ENCODE measurements at regions not wholly inside any gene's neighbourhood (a gene's known extent, or its start where the extent isn't known, plus 50 kb on each side); places are given as distances from the start of the nearest gene placed in this dataset.

DNA sequence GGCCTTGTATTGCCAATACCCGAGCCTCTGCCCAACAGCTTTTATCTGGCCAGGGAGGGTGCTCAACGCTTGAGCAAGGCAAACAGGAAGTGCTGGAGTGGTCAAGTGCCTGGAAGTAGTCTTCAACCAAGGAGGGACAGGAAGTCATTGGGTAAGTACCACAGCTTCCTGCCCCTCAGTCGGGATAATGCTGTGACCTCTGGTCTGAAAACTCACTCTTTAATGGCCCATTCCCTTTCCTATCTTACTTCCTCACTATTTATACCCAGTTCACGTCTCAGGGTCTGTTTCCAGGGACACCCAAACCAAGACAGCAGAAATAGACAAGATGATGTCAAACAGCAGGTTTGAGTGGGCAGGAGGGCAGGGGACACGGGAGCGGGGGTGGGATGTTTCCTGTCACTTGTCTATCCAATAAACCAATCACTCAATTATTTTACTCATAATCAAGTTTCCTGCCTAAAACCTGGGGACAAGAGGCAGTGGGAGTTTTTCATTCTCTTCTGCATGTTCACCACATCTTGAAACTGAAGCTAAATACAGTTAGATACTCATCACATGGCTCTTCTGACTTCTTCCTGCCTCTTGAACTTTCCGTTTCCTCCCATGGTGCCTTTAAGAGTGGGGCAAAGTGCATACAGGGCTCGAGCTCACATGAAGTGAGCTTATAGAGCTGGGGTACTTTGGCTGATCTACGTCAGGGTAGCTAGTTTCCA is 68.9 kb upstream of the CAB39 start:
- peak; percentile 74 for DNase-seq

DNA sequence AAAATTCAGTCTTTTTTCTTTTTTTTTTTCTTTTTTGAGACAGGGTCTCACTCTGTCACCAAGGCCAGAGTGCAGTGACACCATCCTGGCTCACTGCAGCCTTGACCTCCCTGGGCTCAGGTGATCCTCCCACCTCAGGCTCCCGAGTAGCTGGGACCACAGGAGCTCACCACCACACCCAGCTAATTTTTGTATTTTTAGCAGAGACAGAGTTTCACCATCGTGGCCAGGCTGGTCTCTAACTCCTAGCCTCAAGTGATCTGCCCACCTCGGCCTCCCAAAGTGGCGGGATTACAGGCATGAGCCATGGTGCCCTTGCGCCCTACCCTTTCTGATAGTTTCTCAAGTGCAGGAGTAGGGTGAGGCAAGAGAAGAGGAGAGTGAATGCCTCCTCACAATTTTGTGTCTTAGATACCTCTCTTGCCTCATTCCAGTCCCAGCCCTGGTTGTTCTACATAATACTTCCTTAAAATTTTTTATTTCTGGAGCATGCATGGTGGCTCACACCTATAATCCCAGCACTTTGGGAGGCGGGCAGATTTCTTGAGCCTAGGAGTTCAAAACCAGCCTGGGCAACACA is 68.2 kb upstream of the CAB39 start:
- no peak for DNase-seq

DNA sequence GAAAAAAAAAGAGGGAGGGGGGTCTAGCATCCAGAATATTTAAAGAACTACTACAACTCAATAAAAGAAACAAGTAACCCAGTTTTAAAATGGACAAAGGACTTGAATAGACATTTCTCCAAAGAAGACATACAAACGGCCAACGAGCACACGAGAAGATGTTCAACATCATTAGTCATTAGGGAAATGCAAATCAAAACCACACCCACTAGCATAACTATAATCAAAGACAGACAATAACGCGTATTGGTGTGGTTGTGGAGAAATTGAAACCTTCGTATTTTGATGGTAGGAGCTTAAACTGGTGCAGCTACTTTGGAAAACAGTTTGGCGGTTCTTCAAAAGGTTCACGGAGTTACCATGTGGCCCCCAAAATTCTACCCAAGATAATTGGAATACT is 64.3 kb upstream of the CAB39 start:
- no peak for DNase-seq

DNA sequence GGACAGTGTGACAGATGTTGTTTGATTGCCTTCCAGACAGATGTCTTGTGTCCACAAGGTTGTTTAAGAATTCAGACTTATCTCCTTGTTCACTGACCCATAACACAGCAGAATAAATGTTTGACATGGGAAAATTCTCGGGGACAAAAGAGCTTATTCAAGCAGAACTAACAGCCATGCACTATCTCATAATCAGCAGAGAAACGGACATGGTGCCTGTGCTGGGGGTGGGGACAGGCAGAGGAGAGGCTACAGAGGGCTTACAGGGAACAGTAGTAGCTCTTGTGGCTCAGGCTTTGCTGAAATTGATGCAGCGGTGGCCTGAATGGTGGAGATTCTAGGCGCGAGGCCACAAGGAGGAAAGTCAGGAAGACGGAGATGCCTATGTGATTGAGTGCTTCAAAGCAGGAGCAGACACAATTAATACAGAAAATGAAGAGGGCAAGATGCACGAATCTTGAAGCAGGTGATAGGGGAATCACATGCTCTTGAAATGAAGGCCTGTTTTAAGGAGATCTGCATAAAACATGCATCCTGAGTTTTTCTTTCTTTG is 62.0 kb upstream of the CAB39 start:
- DNase-seq: no peak

DNA sequence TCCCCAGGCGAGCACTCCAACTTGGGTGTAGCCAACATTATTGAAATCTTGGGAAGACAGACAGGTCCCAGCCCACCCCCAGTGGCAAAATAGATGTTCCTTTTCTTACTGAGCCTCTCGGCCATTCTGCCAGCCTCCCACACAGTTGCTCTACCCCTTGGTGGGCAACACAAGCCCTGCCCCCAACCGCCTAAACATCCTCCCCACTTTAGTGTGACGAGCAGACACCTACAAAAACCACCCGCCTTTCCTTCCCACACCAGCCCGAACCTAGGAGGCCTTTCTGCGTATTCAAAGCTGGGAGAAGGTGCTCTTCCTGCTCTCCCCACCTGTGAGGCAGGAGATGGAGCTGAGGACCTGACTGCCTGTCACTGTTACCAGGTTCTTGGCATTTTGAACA is 58.6 kb upstream of the CAB39 start:
- DNase-seq: no peak

DNA sequence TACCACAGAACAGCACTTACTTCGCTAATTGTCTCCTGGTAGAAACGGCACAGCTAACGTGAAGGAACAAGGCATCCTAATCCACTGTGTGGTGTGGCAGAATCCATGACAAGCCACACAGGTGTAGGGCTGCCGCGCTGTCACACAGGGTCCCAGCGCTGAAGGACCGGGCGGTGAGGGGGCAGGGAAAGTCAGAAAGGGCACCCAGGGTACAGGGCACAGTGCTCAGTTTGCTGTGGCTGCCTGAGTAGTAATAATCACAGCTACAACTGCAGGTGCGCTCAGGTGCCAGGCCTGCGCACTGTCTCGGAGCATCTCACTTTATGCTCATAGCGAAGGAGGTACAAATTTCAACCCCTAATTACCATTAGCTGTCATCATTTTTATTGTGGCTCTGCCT is 55.2 kb upstream of the CAB39 start:
- no peak for DNase-seq

DNA sequence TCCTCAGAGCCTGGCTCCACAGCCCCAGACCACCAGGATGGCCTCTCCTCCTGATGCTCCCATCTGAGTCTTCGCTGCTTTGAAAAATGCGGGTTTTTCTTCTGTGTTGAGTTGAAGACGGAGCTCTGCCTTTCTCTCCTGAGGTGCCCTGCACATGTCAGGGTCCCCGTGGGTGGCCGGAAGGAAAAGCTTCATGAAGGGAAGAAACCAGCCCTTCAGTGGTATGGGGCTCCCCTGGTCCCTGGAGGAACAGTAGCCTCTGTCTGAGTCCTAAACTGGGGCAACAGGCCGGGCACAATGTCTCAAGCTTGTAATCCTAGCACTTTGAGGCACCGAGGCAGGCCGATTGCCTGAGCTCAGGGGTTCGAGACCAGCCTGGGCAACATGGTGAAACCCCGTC is 54.7 kb upstream of the CAB39 start:
- DNase-seq: no peak

DNA sequence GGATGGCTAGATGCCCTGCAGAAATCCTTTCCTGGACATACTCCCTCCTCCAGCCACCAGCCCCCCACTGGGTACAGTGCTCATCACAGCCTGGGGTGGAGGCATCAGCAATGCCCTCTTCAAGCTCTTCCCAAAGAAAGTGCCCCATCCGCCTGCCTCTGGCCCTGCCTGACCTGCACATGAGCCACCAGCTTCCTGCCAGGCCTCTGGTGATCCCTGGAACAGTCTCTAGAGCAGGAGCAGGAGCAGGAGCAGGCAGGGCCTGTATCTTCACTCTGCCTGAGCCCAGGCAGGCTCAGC is 54.1 kb upstream of the CAB39 start:
- DNase-seq: no peak

DNA sequence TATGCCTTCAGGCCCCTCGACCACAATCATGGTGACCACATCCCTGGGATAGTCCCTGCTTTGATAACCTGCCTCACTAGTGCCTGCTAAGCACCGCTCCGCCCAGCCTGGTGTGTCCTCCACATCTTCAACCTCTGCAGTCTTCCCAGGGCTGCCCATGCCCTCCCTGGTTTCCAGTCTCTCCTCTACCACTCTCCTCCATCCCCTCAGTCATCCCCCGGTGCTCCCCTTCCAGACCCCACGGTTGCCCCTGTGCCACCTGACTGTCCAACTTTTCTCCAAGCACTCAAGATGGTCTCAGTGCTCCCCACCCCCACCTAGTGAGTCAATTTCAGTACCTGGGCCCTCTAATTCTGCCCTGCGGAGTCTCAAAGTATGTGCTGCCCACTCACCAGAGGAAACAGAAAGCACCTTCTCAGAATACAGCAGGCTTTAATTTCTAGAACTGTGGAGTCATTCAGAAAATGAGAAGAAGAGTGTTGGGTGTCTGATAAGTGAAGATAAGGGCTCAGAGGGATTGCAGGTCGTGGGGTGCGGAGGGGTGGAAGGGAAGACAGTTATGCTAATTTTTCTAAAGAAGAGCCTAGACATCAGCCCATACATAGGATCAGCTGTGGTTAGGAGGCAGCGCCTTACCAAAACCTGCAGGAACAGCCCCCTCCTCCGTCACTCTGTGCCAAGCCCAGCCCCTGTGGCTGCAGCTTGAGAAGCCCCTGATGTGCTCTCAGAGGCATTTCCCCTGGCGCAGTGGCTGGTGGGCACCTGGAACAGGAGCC is 53.6 kb upstream of the CAB39 start:
- peak; percentile 87 for DNase-seq

DNA sequence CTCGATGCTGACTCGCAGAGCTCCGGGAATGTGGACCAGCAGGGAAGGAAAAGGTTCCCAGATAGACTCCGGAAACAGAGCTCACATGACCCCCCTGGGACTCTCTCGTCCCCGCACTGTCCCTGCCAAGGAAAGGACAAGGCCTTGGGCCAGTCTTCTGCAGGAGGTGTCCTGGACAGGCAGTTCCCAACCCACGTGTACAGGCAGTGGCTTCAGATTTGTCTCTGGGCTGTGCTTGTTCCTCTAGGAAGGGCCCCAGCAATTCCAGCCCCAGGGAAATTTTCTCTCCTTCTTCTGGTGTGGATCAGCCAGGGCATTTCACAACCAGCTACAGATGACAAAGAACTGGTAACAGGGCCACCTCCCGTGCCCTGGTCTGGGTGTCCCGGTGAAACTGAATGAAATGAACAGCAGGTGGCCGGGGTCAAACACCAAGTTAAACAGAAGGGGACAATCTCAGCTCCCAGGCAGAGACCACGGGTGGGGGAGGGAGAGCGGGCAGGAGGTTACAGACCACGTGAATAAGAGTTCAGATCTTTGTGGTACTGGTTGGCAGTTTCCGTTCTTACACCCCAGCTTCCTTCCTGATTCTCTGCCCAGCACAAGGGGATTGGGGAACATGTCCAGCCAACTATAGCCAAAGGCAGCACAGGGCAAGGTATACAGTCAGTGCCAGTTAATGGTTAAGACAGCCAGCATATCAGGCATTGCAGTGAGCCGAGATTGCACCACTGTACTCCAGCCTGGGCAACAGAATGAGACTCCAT is 52.2 kb upstream of the CAB39 start:
- peak; percentile 66 for DNase-seq

DNA sequence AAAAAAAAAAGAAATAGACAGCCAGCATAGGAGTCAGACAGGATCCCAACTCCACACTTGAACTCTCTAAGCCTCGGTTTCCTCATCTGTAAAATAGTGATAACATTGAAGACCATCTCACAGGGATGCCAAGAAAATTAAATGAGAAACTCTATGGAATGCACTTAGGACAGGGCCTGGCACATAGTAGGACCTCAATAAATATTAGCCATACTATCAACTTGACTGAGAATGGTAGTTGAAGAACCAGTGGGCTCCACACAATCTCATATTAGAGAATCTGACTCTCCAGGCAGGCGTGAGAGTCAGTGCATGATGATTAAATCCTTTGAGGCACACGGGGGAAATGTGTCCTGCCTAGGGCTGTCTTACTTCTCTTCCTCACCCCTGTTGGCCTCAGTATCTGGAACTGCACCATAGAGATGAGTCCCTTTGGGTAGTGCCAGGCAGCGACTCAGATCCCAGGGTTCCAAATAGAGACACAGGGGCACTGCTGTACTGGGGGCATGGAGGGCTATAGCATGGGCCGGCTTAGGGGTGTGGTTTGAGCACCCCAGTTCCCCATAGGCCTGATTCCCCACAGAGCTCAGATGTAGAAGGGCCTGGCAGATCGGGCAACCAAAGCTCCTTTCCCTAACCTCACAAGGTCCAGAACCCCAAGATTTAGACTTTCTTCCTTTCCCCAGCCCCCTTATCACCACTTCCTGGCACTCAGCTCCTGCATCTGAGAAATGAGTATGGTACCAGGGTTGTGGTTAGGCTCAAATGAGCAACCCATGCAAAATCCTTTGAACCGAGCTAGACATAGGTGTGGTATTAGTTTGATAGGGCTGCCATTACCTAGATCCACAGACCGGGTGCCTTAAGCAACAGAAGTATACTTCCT is 51.3 kb upstream of the CAB39 start:
- DNase-seq: peak; percentile 78
